ENCODE measurements at regions not wholly inside any gene's neighbourhood (a gene's known extent, or its start where the extent isn't known, plus 50 kb on each side); places are given as distances from the start of the nearest gene placed in this dataset.
A peak's percentile ranks its signal among the peaks of the same experiment; 100 is the strongest.

DNA sequence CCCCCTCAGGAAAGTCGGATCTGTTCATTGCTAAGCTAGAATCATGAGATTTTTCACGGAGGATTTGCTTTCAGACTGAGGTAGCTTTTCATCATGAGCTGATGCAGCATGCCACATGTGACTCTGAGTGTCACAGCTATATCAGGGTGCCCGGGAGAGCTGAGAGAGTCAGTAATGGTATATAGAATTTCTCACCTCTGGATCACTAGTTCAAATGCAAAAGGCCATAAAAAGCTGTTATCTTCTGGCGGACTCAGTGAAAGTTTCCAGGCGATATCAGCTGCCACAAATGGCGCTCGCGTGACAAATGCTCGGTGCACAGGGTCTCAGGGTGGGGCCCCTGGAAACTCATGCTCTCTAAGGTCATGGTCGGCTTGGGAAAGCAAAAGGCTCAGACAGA, 150.1 kb downstream of the DHX15 start:
- no peak overlapping the region for H3K27ac Mint-ChIP-seq
- H3K4me1 Mint-ChIP-seq (ENCODE audit: low read depth), result no peaks in the 10 kb centered on the region
- H3K27me3 Mint-ChIP-seq (ENCODE audit: low read depth), result no peaks in the 10 kb centered on the region
- DNase-seq (ENCODE audit: low spot score), result no peak
- no peaks in the 10 kb centered on the region for H3K36me3 Mint-ChIP-seq (ENCODE audit: low read depth)
- no peaks in the 10 kb centered on the region for H3K9me3 Mint-ChIP-seq
- no peak overlapping the region for H3K4me3 Mint-ChIP-seq

DNA sequence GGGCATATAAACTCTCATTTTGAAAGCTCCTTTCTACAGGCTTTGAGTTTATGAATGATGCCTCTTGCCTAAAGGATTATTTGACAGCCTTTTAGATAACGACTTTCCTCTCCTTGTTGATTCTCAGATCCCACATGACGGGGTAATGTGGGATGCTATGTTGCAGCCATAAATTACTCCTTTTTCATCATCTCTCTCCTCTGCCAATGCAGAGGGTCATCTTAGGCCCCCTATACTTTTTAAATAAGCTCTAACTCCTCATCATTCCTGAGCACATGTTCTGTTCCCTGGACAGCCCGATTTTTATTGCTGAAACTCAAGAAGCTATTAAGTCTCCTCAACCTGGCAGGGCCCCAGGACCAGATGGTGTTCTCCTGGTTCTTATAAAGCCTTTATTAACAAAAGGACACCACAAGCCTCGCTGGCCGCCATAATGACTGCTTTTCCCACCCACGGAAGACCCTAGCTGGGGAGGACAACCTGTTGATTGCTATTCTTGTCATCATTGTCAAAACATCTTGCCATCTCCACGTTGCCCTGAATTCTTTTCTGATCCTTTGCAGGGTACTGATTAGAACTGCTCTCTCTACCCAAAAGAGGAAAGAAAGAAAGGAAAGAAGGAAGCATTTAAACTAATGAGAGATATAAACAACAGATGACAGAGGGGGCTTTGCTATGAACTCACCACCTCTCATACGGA, 150.7 kb downstream of the DHX15 start:
- DNase-seq (ENCODE audit: low spot score), result no peak
- Mint-ChIP-seq H3K4me3 (no peak overlapping the region), H3K27ac (no peak overlapping the region)

DNA sequence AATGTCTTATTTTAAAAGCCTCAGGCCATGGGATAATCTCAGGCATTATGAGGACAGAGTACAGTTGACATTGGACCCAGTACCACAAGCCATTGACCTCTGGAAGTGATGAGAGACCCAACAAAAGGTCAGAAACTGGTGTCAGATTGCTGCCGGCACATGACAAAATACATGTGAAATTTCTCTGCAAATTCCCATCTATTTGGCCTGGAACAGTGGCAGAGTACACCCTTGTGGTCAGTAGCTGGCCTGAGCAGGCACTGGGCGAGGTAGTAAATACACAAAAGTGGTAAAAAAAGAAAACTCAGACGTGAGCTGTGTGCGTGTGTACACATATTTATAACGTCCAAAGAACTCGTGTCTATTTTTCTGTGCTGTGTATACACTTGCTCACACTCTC, 155.5 kb downstream of the DHX15 start:
- Mint-ChIP-seq H3K27ac (no peak overlapping the region), H3K4me1 (ENCODE audit: low read depth) (no peaks in the 10 kb centered on the region), H3K36me3 (ENCODE audit: low read depth) (no peaks in the 10 kb centered on the region), H3K9me3 (no peaks in the 10 kb centered on the region), H3K27me3 (ENCODE audit: low read depth) (peaks cover 4% of the 10 kb centered on the region), H3K4me3 (no peak overlapping the region)
- no peak for DNase-seq (ENCODE audit: low spot score)

More for the DNA sequence above, 150.7 kb downstream of the DHX15 start:
- Mint-ChIP-seq H3K9me3 (no peaks in the 10 kb centered on the region), H3K4me1 (ENCODE audit: low read depth) (no peaks in the 10 kb centered on the region), H3K36me3 (ENCODE audit: low read depth) (no peaks in the 10 kb centered on the region), H3K27me3 (ENCODE audit: low read depth) (no peaks in the 10 kb centered on the region)

DNA sequence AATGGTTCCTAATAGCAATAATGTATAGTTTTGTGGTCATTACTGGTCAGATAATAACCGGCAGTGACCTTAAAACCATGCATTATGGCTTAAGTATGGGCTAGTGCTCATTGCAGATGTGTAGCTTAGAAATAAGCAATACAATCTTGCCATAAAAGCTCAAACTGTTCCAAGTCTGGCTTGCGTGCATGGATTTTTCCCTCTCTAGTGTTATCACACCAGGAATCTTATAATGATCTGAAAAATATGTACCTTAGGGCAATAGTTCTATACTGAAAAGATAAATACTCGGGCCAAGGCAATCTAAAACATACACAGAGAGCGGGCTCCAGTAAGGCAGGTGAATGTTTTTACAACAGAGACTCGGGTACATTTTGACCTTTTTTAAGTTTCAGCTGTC, 157.8 kb downstream of the DHX15 start:
- no peaks in the 10 kb centered on the region for H3K36me3 Mint-ChIP-seq (ENCODE audit: low read depth)
- peaks cover 4% of the 10 kb centered on the region for H3K27me3 Mint-ChIP-seq (ENCODE audit: low read depth)
- H3K27ac Mint-ChIP-seq, result no peak overlapping the region
- no peaks in the 10 kb centered on the region for H3K4me1 Mint-ChIP-seq (ENCODE audit: low read depth)
- H3K9me3 Mint-ChIP-seq, result no peaks in the 10 kb centered on the region
- H3K4me3 Mint-ChIP-seq, result no peak overlapping the region
- DNase-seq (ENCODE audit: low spot score), result no peak

DNA sequence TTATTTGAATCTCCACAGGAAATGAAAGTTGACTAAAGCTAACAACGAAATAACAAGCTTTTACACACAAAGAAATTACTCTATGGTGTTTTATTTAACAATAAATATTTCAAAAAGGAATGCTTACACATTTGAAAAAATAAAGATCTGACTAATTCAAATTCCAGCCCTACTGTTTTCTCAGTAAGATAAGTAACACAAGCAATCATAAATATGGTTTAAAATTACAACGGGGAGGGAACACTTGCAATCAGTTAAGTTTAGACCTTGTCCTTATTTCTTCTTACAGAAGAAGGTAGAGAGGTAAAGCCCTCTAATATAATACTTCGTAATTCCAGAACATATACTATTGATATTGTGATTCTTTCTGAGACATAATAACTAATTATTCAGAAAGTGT, 158.5 kb downstream of the DHX15 start:
- peaks cover 4% of the 10 kb centered on the region for H3K27me3 Mint-ChIP-seq (ENCODE audit: low read depth)
- no peaks in the 10 kb centered on the region for H3K9me3 Mint-ChIP-seq
- no peak overlapping the region for H3K27ac Mint-ChIP-seq
- no peaks in the 10 kb centered on the region for H3K4me1 Mint-ChIP-seq (ENCODE audit: low read depth)
- H3K36me3 Mint-ChIP-seq (ENCODE audit: low read depth), result no peaks in the 10 kb centered on the region
- H3K4me3 Mint-ChIP-seq, result no peak overlapping the region
- DNase-seq (ENCODE audit: low spot score), result no peak

DNA sequence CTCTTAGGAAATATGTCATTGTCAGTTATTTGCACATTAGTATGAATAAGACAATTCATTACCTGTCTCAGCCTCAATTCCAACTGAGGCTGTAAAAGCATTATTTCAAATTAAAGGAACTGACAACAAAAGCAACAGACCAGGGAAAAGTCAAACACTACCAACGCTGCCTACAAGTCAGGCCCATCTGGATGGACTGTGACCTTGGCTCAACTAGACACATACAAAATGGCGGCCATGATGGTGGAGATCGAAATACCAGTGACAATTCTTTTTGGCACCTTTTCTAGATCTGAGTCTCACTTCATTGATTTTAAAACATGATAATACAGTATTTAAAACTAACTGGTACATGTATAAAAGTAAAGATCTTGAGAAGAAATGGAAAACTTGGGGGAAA, 160.7 kb downstream of the DHX15 start:
- Mint-ChIP-seq H3K36me3 (ENCODE audit: low read depth) (no peaks in the 10 kb centered on the region), H3K4me3 (no peak overlapping the region), H3K27ac (no peak overlapping the region), H3K4me1 (ENCODE audit: low read depth) (peaks cover 2% of the 10 kb centered on the region), H3K27me3 (ENCODE audit: low read depth) (peaks cover 4% of the 10 kb centered on the region), H3K9me3 (no peaks in the 10 kb centered on the region)
- no peak for DNase-seq (ENCODE audit: low spot score)

DNA sequence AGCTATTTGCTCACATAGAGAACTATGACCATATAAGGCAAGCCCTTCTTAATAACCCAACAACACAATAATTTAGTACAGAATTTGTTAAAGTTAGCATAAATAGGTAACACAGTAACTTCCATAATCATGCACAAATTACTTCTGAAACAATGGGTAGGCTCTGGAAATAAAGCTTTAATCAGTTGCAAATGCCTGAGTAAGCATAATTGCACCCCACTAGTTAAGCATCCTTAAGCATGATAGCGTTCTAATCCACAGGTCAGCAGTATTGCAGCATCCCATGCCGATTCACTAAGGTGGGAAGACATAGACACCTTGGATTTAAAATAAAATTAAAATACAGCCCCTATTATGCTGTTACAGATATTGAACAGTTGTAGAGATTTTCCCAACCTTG, 161.7 kb downstream of the DHX15 start:
- Mint-ChIP-seq H3K27ac (no peak overlapping the region), H3K9me3 (no peaks in the 10 kb centered on the region), H3K36me3 (ENCODE audit: low read depth) (no peaks in the 10 kb centered on the region), H3K4me3 (no peak overlapping the region), H3K27me3 (ENCODE audit: low read depth) (peaks cover 4% of the 10 kb centered on the region), H3K4me1 (ENCODE audit: low read depth) (peaks cover 2% of the 10 kb centered on the region)
- no peak for DNase-seq (ENCODE audit: low spot score)

DNA sequence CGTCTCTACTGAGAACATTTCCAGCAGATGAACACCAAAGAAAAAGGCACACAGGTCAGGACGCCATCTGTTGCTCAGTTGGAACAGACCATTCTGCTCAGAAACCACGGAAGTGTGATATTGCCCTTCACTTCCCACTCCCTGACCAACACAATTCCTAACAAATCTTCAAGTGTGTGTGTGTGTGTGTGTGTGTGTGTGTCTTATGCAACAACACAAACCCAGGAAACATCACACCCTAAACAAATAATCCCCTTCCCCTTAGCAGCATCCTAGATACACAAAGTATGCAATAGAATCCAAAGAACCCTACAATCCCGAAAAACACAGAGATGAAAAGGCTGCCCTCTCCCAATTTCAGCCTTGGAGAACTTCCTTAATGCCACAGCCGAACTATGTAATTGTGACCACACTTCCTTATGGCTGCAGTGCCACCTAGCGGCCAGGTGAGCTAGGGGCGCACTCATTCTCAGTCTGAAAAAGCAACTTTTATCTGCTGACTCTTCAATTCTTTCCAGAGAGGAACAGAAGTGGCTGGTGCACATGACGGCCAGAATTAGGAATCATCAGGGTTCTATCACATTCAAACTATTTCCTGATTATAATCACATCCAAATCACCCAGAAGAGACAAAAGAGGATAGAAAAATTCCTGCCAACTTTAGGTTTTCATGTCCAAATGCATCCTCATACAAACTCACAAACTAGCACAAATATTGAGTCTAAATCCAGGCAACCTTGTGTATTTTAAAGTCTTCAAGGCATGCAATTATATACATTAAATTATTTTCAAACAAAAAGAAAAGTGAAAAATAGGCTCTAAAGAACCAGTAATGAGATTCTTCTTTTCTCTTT, 164.9 kb downstream of the DHX15 start:
- H3K36me3 Mint-ChIP-seq (ENCODE audit: low read depth), result no peaks in the 10 kb centered on the region
- no peaks in the 10 kb centered on the region for H3K9me3 Mint-ChIP-seq
- no peaks in the 10 kb centered on the region for H3K27me3 Mint-ChIP-seq (ENCODE audit: low read depth)
- no peak overlapping the region for H3K4me3 Mint-ChIP-seq
- peak; percentile 36 for DNase-seq (ENCODE audit: low spot score)
- peaks cover 2% of the 10 kb centered on the region for H3K4me1 Mint-ChIP-seq (ENCODE audit: low read depth)
- no peak overlapping the region for H3K27ac Mint-ChIP-seq

DNA sequence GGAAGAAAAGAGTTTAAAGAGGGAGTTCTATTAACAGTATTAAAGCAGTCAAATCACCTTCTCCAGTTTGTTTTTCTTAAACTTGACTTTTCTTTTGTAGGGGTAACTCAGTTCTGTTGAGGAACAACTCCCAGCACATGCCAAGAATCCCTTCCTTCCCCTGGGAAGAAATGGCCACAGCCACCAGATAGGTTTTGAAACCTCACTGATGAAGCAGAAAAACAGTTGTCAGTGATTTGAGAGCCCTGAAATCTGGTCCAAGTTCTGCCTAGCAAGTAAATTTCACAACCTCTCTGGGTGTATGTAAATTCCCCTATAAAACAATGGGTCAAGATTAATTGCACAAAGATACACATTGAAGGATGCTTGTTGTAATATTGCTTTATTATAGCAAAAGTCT, 167.1 kb downstream of the DHX15 start:
- peaks cover 2% of the 10 kb centered on the region for H3K4me1 Mint-ChIP-seq (ENCODE audit: low read depth)
- no peak overlapping the region for H3K4me3 Mint-ChIP-seq
- no peaks in the 10 kb centered on the region for H3K9me3 Mint-ChIP-seq
- H3K27ac Mint-ChIP-seq, result no peak overlapping the region
- no peaks in the 10 kb centered on the region for H3K36me3 Mint-ChIP-seq (ENCODE audit: low read depth)
- peaks cover 3% of the 10 kb centered on the region for H3K27me3 Mint-ChIP-seq (ENCODE audit: low read depth)
- DNase-seq (ENCODE audit: low spot score), result no peak

DNA sequence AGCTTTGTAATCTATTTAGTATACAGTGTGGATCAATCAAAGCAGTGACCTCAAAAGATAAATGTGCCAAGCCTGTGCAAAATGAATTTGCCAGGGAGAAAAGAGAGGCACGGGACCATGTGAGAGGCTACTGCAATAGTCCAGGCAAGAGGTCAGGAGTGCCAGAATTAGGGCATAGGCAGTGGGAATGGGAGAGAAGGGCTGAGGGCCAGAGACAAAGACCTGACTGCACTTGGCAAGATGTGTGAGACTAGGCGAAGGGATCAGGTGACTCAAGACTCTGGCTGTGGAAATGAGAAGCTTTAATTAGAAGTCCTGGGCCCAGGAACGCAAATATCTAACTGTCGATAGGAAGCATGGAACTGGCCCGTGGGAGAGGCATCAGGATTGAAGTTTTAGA, 168.1 kb downstream of the DHX15 start:
- Mint-ChIP-seq H3K4me1 (ENCODE audit: low read depth) (peaks cover 2% of the 10 kb centered on the region), H3K4me3 (no peak overlapping the region), H3K9me3 (no peaks in the 10 kb centered on the region), H3K36me3 (ENCODE audit: low read depth) (no peaks in the 10 kb centered on the region), H3K27me3 (ENCODE audit: low read depth) (peaks cover 3% of the 10 kb centered on the region), H3K27ac (no peak overlapping the region)
- no peak for DNase-seq (ENCODE audit: low spot score)

DNA sequence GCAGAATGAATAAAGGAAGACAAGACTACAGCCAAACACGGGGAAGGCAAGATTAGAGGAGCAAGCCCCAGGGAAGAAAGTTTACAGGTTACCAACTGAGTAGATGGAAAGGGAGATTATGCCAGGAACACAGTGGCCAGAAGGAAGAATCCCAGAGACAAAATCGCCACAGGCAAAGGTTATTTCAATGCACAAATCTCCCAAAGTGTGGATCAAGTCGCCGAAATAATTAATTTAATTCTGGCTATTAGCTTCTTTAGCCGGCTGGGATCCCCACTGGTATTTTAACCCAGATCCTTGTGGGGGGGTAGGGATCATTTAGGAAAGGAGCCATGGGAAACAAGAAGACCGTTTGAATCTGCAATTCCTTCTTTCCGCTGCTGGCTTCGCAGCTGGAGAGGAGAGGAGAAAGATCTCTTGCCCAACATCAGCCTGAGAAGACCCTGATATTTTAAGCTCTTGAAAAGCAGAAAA, 171.0 kb downstream of the DHX15 start:
- no peak for DNase-seq (ENCODE audit: low spot score)
- H3K4me3 Mint-ChIP-seq, result no peak overlapping the region
- no peaks in the 10 kb centered on the region for H3K4me1 Mint-ChIP-seq (ENCODE audit: low read depth)
- no peaks in the 10 kb centered on the region for H3K36me3 Mint-ChIP-seq (ENCODE audit: low read depth)
- peaks cover 3% of the 10 kb centered on the region for H3K27me3 Mint-ChIP-seq (ENCODE audit: low read depth)
- H3K27ac Mint-ChIP-seq, result no peak overlapping the region
- H3K9me3 Mint-ChIP-seq, result no peaks in the 10 kb centered on the region

DNA sequence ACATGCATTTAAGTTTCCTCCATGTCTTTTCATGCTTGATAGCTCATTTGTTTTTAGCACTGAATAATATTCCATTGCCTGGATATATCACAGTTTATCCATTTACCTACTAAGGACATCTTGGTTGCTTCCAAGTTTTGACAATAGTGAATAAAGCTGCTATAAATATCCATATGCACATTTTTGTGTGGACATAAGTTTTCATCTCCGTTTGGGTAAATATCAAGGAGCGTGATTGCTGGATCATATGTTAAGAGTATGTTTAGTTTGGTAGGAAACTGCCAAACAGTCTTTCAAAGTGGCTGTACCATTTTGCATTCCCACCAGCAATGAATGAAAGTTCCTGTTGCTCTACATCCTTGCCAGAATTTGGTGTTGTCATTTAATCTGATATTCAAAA, 172.5 kb downstream of the DHX15 start:
- H3K9me3 Mint-ChIP-seq, result no peaks in the 10 kb centered on the region
- H3K36me3 Mint-ChIP-seq (ENCODE audit: low read depth), result no peaks in the 10 kb centered on the region
- DNase-seq (ENCODE audit: low spot score), result no peak
- H3K4me1 Mint-ChIP-seq (ENCODE audit: low read depth), result no peaks in the 10 kb centered on the region
- H3K27ac Mint-ChIP-seq, result no peak overlapping the region
- H3K4me3 Mint-ChIP-seq, result no peak overlapping the region
- H3K27me3 Mint-ChIP-seq (ENCODE audit: low read depth), result peaks cover 3% of the 10 kb centered on the region

DNA sequence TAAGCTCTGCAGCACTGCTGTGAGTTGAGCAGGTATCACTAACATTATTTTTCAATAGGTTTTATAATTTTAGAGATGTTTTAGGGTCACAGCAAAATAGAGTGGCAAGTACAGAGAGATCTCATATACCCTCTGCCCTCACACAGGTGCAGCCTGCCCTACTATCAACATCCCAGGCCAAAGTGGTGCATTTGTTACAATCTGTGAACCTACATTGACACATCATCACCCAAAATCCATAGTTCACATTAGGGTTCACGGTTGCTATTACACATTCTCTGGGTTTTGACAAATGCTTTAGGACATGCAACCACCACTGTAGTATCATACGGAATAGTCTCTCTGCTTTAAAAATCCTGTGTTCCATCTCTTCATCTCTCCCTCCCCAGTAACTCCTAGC, 173.1 kb downstream of the DHX15 start:
- H3K27me3 Mint-ChIP-seq (ENCODE audit: low read depth), result peaks cover 3% of the 10 kb centered on the region
- H3K9me3 Mint-ChIP-seq, result no peaks in the 10 kb centered on the region
- no peaks in the 10 kb centered on the region for H3K4me1 Mint-ChIP-seq (ENCODE audit: low read depth)
- DNase-seq (ENCODE audit: low spot score), result no peak
- no peaks in the 10 kb centered on the region for H3K36me3 Mint-ChIP-seq (ENCODE audit: low read depth)
- no peak overlapping the region for H3K4me3 Mint-ChIP-seq
- H3K27ac Mint-ChIP-seq, result no peak overlapping the region

DNA sequence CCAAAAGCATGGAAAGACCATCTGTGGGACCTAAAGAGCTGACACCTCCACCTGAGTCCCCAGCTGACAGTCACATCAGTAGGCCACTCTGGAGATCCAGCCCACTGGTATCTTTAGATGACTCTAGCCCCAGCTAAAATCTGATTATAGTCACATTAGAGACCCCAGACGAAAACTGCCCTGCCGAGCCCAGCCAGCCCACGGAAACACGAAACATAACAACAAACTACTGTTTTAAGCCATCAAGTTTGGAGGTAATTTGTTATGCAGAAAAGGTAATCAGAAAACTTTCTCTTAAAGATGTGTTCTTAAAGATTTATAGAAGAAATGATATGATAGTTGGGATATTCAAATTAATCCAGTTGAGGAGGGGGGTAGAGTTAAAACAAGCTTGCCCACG, 175.7 kb downstream of the DHX15 start:
- Mint-ChIP-seq H3K36me3 (ENCODE audit: low read depth) (no peaks in the 10 kb centered on the region), H3K4me3 (no peak overlapping the region), H3K9me3 (no peaks in the 10 kb centered on the region), H3K27me3 (ENCODE audit: low read depth) (peaks cover 3% of the 10 kb centered on the region), H3K4me1 (ENCODE audit: low read depth) (no peaks in the 10 kb centered on the region), H3K27ac (no peak overlapping the region)
- DNase-seq (ENCODE audit: low spot score), result no peak
